Frontal cortex (tissue), 3 donors: ENCODE measurements at regions not wholly inside any gene's neighbourhood (a gene's known extent, or its start where the extent isn't known, plus 50 kb on each side); places are given as distances from the start of the nearest gene placed in this dataset.
"Not testable (repeated sequence)": the region's sequence is repeated elsewhere in the genome, so short reads cannot be mapped to it uniquely, and the experiment has no call there.

Source experiments
- DNase-seq, 2 donors: peaks; one replicate each; pipeline ENCODE4 v3.0.0; 2012; ENCODE audit warnings: low spot score in 2 of 2
- FAIRE-seq: peaks from 2 replicates; lab custom pipeline; 2012; peaks lifted over from hg19 to GRCh38; lab: Jason Lieb, UNC
- donor health status: control.
- donor health status: control.
- donor health status: control.

GRCh38 chr5:17032314-17032985 lies 96.4 kb upstream of the MYO10 start:
- not testable (repeated sequence) for FAIRE-seq, DNase-seq

GRCh38 chr5:17034992-17035391 lies 98.9 kb upstream of the MYO10 start:
- FAIRE-seq = not testable (repeated sequence)

GRCh38 chr5:17037751-17038150 lies 101.7 kb upstream of the MYO10 start:
- no peak for DNase-seq
- FAIRE-seq = no peak

More at GRCh38 chr5:17034992-17035391, 98.9 kb upstream of the MYO10 start:
- DNase-seq = not testable (repeated sequence)

- DNase-seq = no peak
- FAIRE-seq = no peak
Measured at GRCh38 chr5:17039170-17039569, 103.1 kb upstream of the MYO10 start.

- FAIRE-seq (no peak), DNase-seq (no peak)
Measured at GRCh38 chr5:17042041-17042440, 106.0 kb upstream of the MYO10 start.

GRCh38 chr5:17046320-17046719 lies 110.2 kb upstream of the MYO10 start:
- no peak for FAIRE-seq
- DNase-seq = no peak

GRCh38 chr5:17050236-17050635 lies 114.1 kb upstream of the MYO10 start:
- FAIRE-seq = no peak
- DNase-seq = no peak

GRCh38 chr5:17054911-17055310 lies 118.8 kb upstream of the MYO10 start:
- FAIRE-seq = no peak
- no peak for DNase-seq

GRCh38 chr5:17056141-17056631 lies 120.1 kb upstream of the MYO10 start:
- DNase-seq (no peak), FAIRE-seq (no peak)

GRCh38 chr5:17058438-17058837 lies 122.3 kb upstream of the MYO10 start:
- DNase-seq (no peak), FAIRE-seq (no peak)

- FAIRE-seq = no peak
- DNase-seq = no peak
Measured at GRCh38 chr5:17061973-17062470, 125.9 kb upstream of the MYO10 start.

- DNase-seq, FAIRE-seq: not testable (repeated sequence)
Measured at GRCh38 chr5:17062741-17063140, 126.7 kb upstream of the MYO10 start.

GRCh38 chr5:17064241-17064640 lies 128.2 kb upstream of the MYO10 start:
- no peak for DNase-seq
- FAIRE-seq = no peak

GRCh38 chr5:17065458-17065857 lies 129.4 kb upstream of the MYO10 start:
- no peak for FAIRE-seq

GRCh38 chr5:17066026-17066425 lies 129.9 kb upstream of the MYO10 start:
- not testable (repeated sequence) for DNase-seq, FAIRE-seq

More at GRCh38 chr5:17065458-17065857, 129.4 kb upstream of the MYO10 start:
- DNase-seq = no peak

- no peak for FAIRE-seq
- DNase-seq = no peak
Measured at GRCh38 chr5:17067657-17068392, 131.7 kb upstream of the MYO10 start.

GRCh38 chr5:17069995-17070511 lies 134.0 kb upstream of the MYO10 start:
- DNase-seq = no peak
- no peak for FAIRE-seq

GRCh38 chr5:17070647-17071046 lies 134.6 kb upstream of the MYO10 start:
- FAIRE-seq = no peak
- DNase-seq = no peak

- no peak for FAIRE-seq
- no peak for DNase-seq
Measured at GRCh38 chr5:17075236-17075635, 139.1 kb upstream of the MYO10 start.

GRCh38 chr5:17076272-17076671 lies 140.2 kb upstream of the MYO10 start:
- FAIRE-seq (no peak), DNase-seq (no peak)
